GM19395 (cell line): ENCODE measurements at regions not wholly inside any gene's neighbourhood (a gene's known extent, or its start where the extent isn't known, plus 50 kb on each side); places are given as distances from the start of the nearest gene placed in this dataset.
"Not testable (repeated sequence)": the region's sequence is repeated elsewhere in the genome, so short reads cannot be mapped to it uniquely, and the experiment has no call there.

ENCODE experiments used
- ATAC-seq: cut with Tn5 transposase; IDR thresholded peaks from one replicate; pipeline ENCODE4 v1.9.1; 2021; ENCODE audit warnings: mild to moderate bottlenecking, moderate library complexity; ENCODE audit not compliant: unreplicated experiment

DNA sequence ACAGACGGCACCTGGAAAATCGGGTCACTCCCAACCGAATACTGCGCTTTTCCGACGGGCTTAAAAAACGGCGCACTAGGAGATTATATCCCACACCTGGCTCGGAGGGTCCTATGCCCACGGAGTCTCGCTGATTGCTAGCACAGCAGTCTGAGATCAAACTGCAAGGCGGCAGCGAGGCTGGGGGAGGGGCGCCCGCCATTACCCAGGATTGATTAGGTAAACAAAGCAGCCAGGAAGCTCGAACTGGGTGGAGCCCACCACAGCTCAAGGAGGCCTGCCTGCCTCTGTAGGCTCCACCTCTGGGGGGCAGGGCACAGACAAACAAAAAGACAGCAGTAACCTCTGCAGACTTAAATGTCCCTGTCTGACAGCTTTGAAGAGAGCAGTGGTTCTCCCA is 64.5 kb downstream of the SLC30A10 start:
- ATAC-seq: not testable (repeated sequence)

- no peak for ATAC-seq
Observed at GRCh38 chr1:219862366-219862765, 66.0 kb downstream of the SLC30A10 start.

GRCh38 chr1:219858980-219859379 is 69.4 kb downstream of the SLC30A10 start:
- no peak for ATAC-seq

DNA sequence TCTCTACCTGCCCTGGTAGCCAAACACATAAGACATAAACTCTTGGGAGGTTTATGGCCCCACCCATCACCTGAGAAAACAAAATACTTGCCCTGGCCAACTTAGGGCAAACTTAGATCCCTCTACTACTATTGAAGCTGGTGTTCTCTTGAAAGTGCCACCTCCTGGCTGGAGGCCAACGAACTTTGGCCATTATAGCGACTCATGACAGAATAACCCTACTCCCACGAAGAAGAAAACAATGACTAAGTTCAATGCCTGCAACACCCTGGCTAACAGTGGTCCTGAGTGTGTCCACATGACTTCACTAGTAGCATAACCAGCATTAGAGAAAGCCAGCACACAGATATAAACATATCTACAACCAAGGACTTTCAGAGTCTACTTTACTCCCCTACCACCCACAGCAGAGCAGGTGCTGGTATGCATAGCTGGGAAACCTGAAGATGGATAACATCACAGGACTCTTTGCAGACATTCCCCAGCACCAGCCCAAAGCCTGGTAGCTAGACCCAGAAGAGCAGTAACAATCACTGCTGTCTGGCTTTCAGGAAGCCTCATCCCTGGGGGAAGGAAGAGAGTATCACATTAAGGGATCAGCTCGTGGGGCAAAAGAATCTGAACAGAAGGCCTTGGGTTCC is 81.0 kb downstream of the SLC30A10 start:
- ATAC-seq: no peak

GRCh38 chr1:219839595-219839994 is 88.8 kb downstream of the SLC30A10 start:
- not testable (repeated sequence) for ATAC-seq

DNA sequence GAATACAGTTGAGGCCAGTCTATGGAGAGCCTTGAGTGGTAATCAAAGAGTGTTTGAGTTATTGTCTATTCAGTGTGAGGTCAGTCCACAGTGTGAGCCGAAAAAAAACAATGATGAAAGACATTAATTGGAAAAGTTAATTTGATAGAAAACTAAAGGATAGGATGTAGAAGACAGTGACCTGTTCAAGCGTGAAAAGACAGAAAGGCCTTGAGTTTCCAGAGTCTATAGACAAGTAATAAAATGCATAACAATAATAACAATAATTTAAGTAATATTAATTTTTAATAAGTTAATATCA is 90.4 kb downstream of the SLC30A10 start:
- ATAC-seq: no peak

- peak; percentile 74 for ATAC-seq
Observed at GRCh38 chr1:219837274-219837993, 90.9 kb downstream of the SLC30A10 start.

- no peak for ATAC-seq
Observed at GRCh38 chr1:219834314-219834917, 93.9 kb downstream of the SLC30A10 start.

- ATAC-seq: no peak
Observed at GRCh38 chr1:219833214-219833815, 95.0 kb downstream of the SLC30A10 start.

- no peak for ATAC-seq
Observed at GRCh38 chr1:219826290-219826689, 102.1 kb downstream of the SLC30A10 start.

DNA sequence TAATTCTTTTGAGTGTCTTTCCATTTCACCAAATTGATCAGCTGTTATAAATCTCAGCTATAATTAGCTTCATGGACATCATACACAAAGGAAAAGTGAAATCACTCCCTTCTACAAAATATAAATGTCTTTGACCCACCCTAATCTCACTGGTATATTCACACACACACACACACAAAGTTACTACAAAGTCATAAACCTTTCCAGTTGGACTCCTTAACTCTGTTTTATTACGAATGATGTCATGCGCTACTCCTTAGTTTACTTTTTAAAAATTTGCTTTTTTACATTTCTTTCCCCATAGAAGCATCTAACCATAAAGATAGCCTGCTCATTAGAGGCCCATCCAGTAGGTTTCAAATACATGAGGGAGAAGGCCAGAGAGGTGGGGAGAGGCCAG is 103.0 kb downstream of the SLC30A10 start:
- no peak for ATAC-seq

DNA sequence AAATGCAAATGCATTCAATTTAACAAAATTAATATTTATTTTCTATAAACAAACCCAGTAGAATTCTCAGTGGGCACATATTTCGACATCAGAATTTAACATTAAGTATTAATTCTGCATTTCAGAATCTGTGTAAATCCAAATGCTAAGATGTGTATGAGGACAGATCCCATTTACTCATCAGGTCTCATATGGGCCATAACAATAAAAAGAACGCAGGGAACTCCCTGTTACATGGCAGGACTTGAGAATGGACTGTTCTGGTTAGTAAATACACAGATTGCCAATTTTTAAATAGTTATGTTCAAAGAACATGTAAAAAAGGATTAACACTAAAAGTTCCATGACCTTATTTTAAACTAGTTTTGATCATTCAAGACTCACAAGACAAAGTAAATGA is 104.0 kb downstream of the SLC30A10 start:
- no peak for ATAC-seq

GRCh38 chr1:219820551-219820950 is 107.8 kb downstream of the SLC30A10 start:
- ATAC-seq: no peak

DNA sequence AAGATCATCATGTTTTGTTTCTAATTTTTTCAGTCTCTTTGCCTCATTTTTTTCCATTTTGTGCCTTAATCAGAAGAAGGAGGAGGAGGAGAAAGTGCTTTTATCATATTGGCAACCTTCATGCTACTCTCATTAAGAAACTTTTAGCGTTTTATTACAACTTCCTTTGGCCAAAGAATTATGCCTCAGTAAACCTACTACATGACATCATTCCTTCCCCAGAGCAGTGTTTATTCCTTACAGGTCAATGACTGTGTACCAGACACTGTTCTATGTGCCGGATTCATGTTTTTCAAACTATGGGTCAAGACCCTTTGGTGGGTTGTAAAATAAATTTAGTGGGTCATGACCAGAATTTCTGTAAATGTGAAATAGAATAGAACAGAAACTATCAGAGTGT is 110.4 kb downstream of the SLC30A10 start:
- no peak for ATAC-seq

GRCh38 chr1:219813294-219813693 is 115.1 kb downstream of the SLC30A10 start:
- ATAC-seq: no peak

DNA sequence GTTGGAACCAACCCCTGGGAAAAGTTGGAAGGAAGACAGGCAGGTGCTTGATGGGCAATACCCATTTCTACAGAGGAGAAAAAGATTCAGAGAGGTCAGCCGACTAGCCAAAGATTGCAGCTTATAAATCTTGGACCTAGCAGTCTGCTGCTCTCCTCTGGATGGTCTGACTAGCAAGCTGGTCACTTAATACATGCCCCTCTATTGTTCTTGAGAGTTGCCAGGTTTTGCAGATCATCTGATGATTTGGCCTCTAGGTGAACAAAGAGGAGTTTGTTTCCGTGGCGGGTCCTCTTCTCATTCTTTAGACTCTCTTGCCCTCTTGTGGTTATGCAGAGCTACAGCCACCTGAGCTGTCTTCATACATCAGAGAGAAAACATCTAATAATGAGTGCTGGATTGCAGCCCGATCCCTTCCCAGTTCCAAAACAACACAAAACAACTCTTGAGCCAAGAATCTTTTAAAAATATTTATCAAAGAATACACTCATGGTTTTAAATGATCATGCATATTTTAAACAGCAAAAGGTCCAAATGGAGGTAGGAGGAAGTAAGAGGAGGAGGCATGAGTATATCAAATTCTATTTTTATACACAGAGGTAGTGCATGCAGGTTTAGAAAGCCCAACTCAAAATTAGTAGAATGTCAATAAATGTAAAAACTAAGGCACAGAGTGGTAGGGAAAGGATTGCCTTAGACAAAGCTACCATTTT is 115.7 kb downstream of the SLC30A10 start:
- ATAC-seq: peak; percentile 93

DNA sequence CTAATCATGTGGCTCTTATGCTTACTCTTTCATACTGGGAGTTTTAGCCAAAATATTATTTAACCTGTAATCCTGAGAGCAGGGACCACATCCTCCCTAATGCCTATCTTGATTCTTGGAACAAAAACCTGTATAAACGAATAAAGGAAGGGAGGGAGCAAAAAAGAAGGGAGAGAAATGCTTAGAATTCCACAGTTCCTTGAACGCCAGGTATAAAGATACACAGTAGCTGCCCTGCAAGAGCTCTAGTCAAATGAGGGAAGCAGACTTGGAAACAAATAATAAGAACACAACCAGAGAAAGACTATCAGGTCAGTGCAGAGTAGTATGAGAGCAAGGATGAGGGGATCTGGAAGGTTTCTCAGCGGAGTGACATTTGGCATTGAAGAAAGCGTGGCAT is 116.3 kb downstream of the SLC30A10 start:
- ATAC-seq: no peak

DNA sequence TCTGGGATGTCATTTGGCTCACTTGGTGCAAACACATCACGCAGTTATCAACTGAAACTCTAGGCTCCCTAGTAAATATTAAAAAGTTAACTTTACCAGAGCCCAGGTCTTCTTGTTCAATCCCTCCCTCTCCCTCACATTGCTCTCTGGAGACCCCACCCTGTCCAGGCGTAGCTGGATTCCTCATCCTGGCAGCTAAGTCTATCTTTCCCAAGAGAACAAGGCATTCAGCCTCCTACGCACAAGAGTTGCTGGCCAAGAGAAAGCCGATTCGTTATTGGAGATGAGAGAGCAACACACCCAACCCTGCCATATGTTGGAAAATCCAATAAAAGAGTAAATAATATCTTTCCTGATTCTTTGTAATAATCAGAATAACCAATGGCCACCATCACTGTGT is 117.9 kb downstream of the SLC30A10 start:
- ATAC-seq: no peak

DNA sequence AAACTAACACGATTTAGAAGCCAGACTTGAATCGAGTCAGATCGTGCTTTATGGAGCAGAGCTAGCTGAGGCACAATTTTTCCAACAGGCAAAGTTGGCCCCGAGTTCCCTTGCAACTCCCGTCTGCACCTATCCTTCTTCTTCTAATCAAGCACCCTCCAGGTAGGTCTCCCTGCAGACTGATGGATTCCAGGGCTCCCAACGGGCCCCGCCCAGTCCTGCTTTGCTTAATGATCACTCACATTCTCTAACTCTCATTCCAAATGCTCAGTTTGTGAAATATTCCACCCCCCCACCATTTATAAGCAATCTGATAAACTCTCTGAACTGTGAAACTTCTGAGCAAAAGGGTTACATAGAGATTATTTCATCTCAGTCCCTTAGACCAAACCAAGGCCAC is 119.6 kb downstream of the SLC30A10 start:
- ATAC-seq: no peak

- ATAC-seq: no peak
Observed at GRCh38 chr1:219806642-219807041, 121.7 kb downstream of the SLC30A10 start.

GRCh38 chr1:219806020-219806419 is 122.3 kb downstream of the SLC30A10 start:
- peak; percentile 73 for ATAC-seq
